C4-2B (cell line): ENCODE measurements at regions not wholly inside any gene's neighbourhood (a gene's known extent, or its start where the extent isn't known, plus 50 kb on each side); places are given as distances from the start of the nearest gene placed in this dataset.

ENCODE experiments used
- ZFX ChIP-seq: fragments of 450-650 bp; IDR thresholded peaks from 2 replicates; pipeline ENCODE4 v1.6.1; 2017
- TF ChIP-seq, protein P1 (sequence below): fragments of 450-650 bp; conservative IDR thresholded peaks from 2 replicates; pipeline ENCODE4 v1.5.1; 2017; ENCODE audit warnings: mild to moderate bottlenecking

GRCh38 chr10:59047957-59048618, 128.4 kb upstream of the PHYHIPL start:
- TF ChIP-seq, protein P1, sequence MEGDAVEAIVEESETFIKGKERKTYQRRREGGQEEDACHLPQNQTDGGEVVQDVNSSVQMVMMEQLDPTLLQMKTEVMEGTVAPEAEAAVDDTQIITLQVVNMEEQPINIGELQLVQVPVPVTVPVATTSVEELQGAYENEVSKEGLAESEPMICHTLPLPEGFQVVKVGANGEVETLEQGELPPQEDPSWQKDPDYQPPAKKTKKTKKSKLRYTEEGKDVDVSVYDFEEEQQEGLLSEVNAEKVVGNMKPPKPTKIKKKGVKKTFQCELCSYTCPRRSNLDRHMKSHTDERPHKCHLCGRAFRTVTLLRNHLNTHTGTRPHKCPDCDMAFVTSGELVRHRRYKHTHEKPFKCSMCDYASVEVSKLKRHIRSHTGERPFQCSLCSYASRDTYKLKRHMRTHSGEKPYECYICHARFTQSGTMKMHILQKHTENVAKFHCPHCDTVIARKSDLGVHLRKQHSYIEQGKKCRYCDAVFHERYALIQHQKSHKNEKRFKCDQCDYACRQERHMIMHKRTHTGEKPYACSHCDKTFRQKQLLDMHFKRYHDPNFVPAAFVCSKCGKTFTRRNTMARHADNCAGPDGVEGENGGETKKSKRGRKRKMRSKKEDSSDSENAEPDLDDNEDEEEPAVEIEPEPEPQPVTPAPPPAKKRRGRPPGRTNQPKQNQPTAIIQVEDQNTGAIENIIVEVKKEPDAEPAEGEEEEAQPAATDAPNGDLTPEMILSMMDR, result no peak
- TF ChIP-seq ZFX, result no peak
